Heart right ventricle (tissue), 16 donors: ENCODE measurements at regions not wholly inside any gene's neighbourhood (a gene's known extent, or its start where the extent isn't known, plus 50 kb on each side); places are given as distances from the start of the nearest gene placed in this dataset.

ENCODE experiments used
- ATAC-seq, 8 donors: fragments of 200-7000 bp; cut with Tn5 transposase; one replicate each; pipeline ENCODE4 v1.9.1; 2020; ENCODE audit warnings: mild to moderate bottlenecking in 8 of 8, moderate library complexity in 8 of 8, moderate number of reproducible peaks in 1 of 8
- DNase-seq, 2 donors: peaks; one replicate each; pipeline ENCODE4 v3.0.0-alpha.2; 2020
- H3K27ac ChIP-seq, 10 donors: fragments of 200-600 bp; sonication (generic) in 2 of 10; one replicate each; pipeline versions ENCODE4 v1.5.0 to v1.8.0; 2020 to 2022; ENCODE audit warnings: mild to moderate bottlenecking in 3 of 10
- H3K27me3 ChIP-seq, 7 donors: fragments of 200-600 bp; one replicate each; pipeline ENCODE4 v1.8.0; 2021 to 2022; ENCODE audit warnings: mild to moderate bottlenecking in 2 of 7
- H3K36me3 ChIP-seq, 9 donors: fragments of 200-600 bp; sonication (generic) in 1 of 9; one replicate each; pipeline versions ENCODE4 v1.5.0 to v1.8.0; 2020 to 2022; ENCODE audit warnings: mild to moderate bottlenecking in 2 of 9
- H3K4me1 ChIP-seq, 9 donors: fragments of 200-600 bp; sonication (generic) in 1 of 9; one replicate each; pipeline versions ENCODE4 v1.5.0 to v1.8.0; 2020 to 2022; ENCODE audit warnings: mild to moderate bottlenecking in 4 of 9
- H3K4me3 ChIP-seq, 10 donors: fragments of 200-600 bp; sonication (generic) in 2 of 10; one replicate each; pipeline versions ENCODE4 v1.5.0 to v1.8.0; 2020 to 2022; ENCODE audit warnings: mild to moderate bottlenecking in 7 of 10, moderate library complexity in 2 of 10
- H3K9me3 ChIP-seq, 11 donors: fragments of 200-600 bp in 10 of 11; sonication (generic) in 2 of 11; one replicate each; pipeline versions ENCODE4 v1.5.0 to v1.8.0; 2013 to 2022; ENCODE audit warnings: mild to moderate bottlenecking in 2 of 11, control low read depth in 1 of 11, moderate library complexity in 1 of 11
- WGBS, 2 donors: extraction: QIAGEN DNeasy Blood & Tissue Kit; methylation state at CpG; one replicate each; pipeline ENCODE4 v1.1.7; 2013; ENCODE audit warnings: inconsistent platforms in 1 of 2; 5-methylcytosine and 5-hydroxymethylcytosine counted together
- intact Hi-C, 10 donors: fragments of 100-400 bp; cut with DNase I; formaldehyde crosslinking; loops; one replicate each; pipeline versions ENCODE4 v1.11.1 to v1.14.2; 2022
- TF ChIP-seq, protein P1 (sequence below), 9 donors: fragments of 200-600 bp; sonication (generic) in 2 of 9; IDR thresholded peaks; one replicate each; pipeline versions ENCODE4 v1.5.0 to v1.8.0; 2021 to 2022; ENCODE audit warnings: antibody characterized with exemption in 9 of 9, mild to moderate bottlenecking in 5 of 9, moderate library complexity in 1 of 9
- donor health status: Arrhythmogenic right ventricular cardiomyopathy.
- donor health status: ischemic (EF 13 %, LVEDD 7.1; RV severe dilation, severe dysfunction).
- donor health status: healthy with polysubstance abuse.
- donor health status: DM: no; HTN: yes; CAD: no.
- donor health status: DM: no; HTN: no; CAD: no.
- donor health status: ischemic (EF 25% LVEDD 6.9; RV normal size, moderate dysfunction).
- donor health status: ischemic (EF 25% LVEDD 5.7; RV mildly dilated, moderate dysfunction).
- donor health status: healthy.
- donor health status: DM: yes; HTN: yes; CAD: no.
- donor health status: Ischemic cardiomyopathy.
- donor health status: ischemic (EF 35%, LVEDD 5.7; RV mildly dilated, moderate dysfunction).
- donor health status: nonischemic (EF 11% LVEDD 7.7; RV severe dilation, severe dysfunction).
- donor health status: DM: yes; HTN: yes; CAD: no.
- donor health status: PGD.
- donor health status: ischemic (EF 29% LVEDD 5.4; RV normal size, mild dysfunction).
- donor health status: nonischemic (EF 23%, LVEDD 6.1; RV moderate dilation, normal function).

DNA sequence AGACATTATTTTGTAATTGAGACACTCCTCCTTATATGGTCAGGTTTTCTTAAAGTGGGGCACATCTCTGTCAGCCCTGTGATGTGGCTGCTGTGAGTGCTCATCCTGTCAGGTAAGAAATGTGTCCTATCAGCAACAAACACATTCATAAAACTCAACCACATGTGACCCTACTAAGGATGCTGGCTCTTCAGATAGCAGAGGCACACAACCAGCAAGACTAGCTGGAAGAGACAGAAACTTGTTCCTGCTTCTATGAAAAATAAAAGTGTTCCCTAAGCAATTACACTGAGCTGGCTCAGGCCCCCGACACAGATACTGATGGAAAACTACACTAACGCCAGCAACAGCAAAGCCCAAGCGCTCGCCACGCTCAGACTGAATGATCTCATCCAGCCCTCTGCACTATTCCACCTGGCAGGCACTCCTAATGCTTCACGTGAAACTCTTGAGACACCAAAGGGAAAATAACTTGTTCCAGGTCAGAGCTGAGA, 49.8 kb upstream of the CYP2D6 start:
- ATAC-seq: peak in 7 of 8 donors; percentile 33 to 78 (median 56)
- peak in 1 of 2 donors; percentile 12 for DNase-seq
- no peak overlapping the region for H3K27ac ChIP-seq
- H3K9me3 ChIP-seq: no peaks in the 10 kb centered on the region
- H3K36me3 ChIP-seq: peaks cover 0 to 23% (median 6%) of the 10 kb centered on the region in 9 donors
- TF ChIP-seq, protein P1, sequence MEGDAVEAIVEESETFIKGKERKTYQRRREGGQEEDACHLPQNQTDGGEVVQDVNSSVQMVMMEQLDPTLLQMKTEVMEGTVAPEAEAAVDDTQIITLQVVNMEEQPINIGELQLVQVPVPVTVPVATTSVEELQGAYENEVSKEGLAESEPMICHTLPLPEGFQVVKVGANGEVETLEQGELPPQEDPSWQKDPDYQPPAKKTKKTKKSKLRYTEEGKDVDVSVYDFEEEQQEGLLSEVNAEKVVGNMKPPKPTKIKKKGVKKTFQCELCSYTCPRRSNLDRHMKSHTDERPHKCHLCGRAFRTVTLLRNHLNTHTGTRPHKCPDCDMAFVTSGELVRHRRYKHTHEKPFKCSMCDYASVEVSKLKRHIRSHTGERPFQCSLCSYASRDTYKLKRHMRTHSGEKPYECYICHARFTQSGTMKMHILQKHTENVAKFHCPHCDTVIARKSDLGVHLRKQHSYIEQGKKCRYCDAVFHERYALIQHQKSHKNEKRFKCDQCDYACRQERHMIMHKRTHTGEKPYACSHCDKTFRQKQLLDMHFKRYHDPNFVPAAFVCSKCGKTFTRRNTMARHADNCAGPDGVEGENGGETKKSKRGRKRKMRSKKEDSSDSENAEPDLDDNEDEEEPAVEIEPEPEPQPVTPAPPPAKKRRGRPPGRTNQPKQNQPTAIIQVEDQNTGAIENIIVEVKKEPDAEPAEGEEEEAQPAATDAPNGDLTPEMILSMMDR (IDR thresholded peaks at IDR 0.05): no peak
- H3K27me3 ChIP-seq: no peaks in the 10 kb centered on the region
- H3K4me1 ChIP-seq: peaks cover 0 to 16% (median 11%) of the 10 kb centered on the region in 9 donors
- intact Hi-C loops: loop anchor here in 1 of 10 donors (10.0 kb wide), 1 partner anchor 134 kb away; no protein-coding TSS in a partner anchor
- WGBS, 2 donors: 61 to 74% methylated on average over 6 of the region's 6 CpGs
- no peak overlapping the region for H3K4me3 ChIP-seq
